Neuronal stem cell (in vitro differentiated cells): ENCODE measurements at regions not wholly inside any gene's neighbourhood (a gene's known extent, or its start where the extent isn't known, plus 50 kb on each side); places are given as distances from the start of the nearest gene placed in this dataset.

Experiments
- DNase-seq: peaks from one replicate; pipeline ENCODE4 v3.0.0-alpha.2; 2013; ENCODE audit warnings: low spot score
- H2AFZ ChIP-seq: one replicate; pipeline ENCODE4 v1.6.1; 2013; ENCODE audit warnings: mild to moderate bottlenecking, low read length, inconsistent platforms
- H2AK5ac ChIP-seq: 2 replicates; pipeline ENCODE4 v1.6.1; 2013; ENCODE audit warnings: low read depth, mild to moderate bottlenecking, inconsistent platforms, low read length, moderate library complexity, mixed read lengths
- H2BK120ac ChIP-seq: 2 replicates; pipeline ENCODE4 v1.6.1; 2013; ENCODE audit warnings: low read depth, mild to moderate bottlenecking, inconsistent platforms, low read length, moderate library complexity, mixed read lengths
- H2BK12ac ChIP-seq: one replicate; pipeline ENCODE4 v1.6.1; 2013; ENCODE audit warnings: low read length, inconsistent platforms
- H2BK15ac ChIP-seq: 2 replicates; pipeline ENCODE4 v1.6.1; 2013; ENCODE audit warnings: mild to moderate bottlenecking, low read length, inconsistent platforms, mixed read lengths
- H2BK5ac ChIP-seq: one replicate; pipeline ENCODE4 v1.6.1; 2013; ENCODE audit warnings: inconsistent platforms, mild to moderate bottlenecking, low read length, moderate library complexity
- H3K14ac ChIP-seq: one replicate; pipeline ENCODE4 v1.6.1; 2013; ENCODE audit warnings: low read length, inconsistent platforms
- H3K18ac ChIP-seq: 2 replicates; pipeline ENCODE4 v1.6.1; 2013; ENCODE audit warnings: low read length, inconsistent platforms
- H3K23ac ChIP-seq: 2 replicates; pipeline ENCODE4 v1.6.1; 2013; ENCODE audit warnings: low read depth, mild to moderate bottlenecking, mixed read lengths, low read length, inconsistent platforms; ENCODE audit not compliant: poor library complexity
- H3K27ac ChIP-seq: replicated peaks from 3 replicates; pipeline ENCODE4 v1.5.1; 2013; ENCODE audit warnings: low read length, inconsistent platforms
- H3K27me3 ChIP-seq, 3 experiments: 2 replicates each; pipeline ENCODE4 v1.6.1; 2013; ENCODE audit warnings: low read length in 3 of 3, mild to moderate bottlenecking in 2 of 3, inconsistent platforms in 1 of 3, low read depth in 1 of 3, mixed read lengths in 1 of 3, moderate library complexity in 1 of 3; ENCODE audit not compliant: control insufficient read depth in 3 of 3, insufficient read depth in 3 of 3
- H3K36me3 ChIP-seq, 2 donors: replicated peaks in 1 of 2; 2 replicates each; pipeline ENCODE4 v1.6.1; 2013; ENCODE audit warnings: low read length in 2 of 2; ENCODE audit not compliant: control insufficient read depth in 2 of 2, insufficient read depth in 2 of 2
- H3K4ac ChIP-seq: 2 replicates; pipeline ENCODE4 v1.6.1; 2013; ENCODE audit warnings: inconsistent platforms, mild to moderate bottlenecking, low read length, moderate library complexity
- H3K4me1 ChIP-seq, 2 donors: 1 replicate in 1 of 2; 2 replicates in 1 of 2; pipeline ENCODE4 v1.6.1; 2013; ENCODE audit warnings: low read length in 2 of 2, low read depth in 1 of 2; ENCODE audit not compliant: control insufficient read depth in 2 of 2, insufficient read depth in 1 of 2
- H3K4me2 ChIP-seq: one replicate; pipeline ENCODE4 v1.6.1; 2013; ENCODE audit warnings: mild to moderate bottlenecking, low read length, inconsistent platforms; ENCODE audit not compliant: insufficient read depth, poor library complexity, severe bottlenecking
- H3K4me3 ChIP-seq, 2 donors: 2 replicates each; pipeline ENCODE4 v1.5.1; 2013; ENCODE audit warnings: low read length in 2 of 2, mild to moderate bottlenecking in 2 of 2, inconsistent platforms in 1 of 2, moderate library complexity in 1 of 2
- H3K79me1 ChIP-seq: one replicate; pipeline ENCODE4 v1.6.1; 2013; ENCODE audit warnings: low read depth, mild to moderate bottlenecking, inconsistent platforms, low read length, moderate library complexity
- H3K9ac ChIP-seq: one replicate; pipeline ENCODE4 v1.6.1; 2013; ENCODE audit warnings: mild to moderate bottlenecking, low read depth, low read length, inconsistent platforms; ENCODE audit not compliant: poor library complexity
- H3K9me3 ChIP-seq, 2 donors: replicated peaks in 1 of 2; 2 replicates each; pipeline versions ENCODE3 to v1.6.1; 2013; ENCODE audit warnings: low read length in 2 of 2, mild to moderate bottlenecking in 2 of 2, inconsistent platforms in 1 of 2, low read depth in 1 of 2, mixed read lengths in 1 of 2, moderate library complexity in 1 of 2; ENCODE audit not compliant: control insufficient read depth in 2 of 2, insufficient read depth in 1 of 2
- H4K8ac ChIP-seq: one replicate; pipeline ENCODE4 v1.6.1; 2013; ENCODE audit warnings: low read depth, mild to moderate bottlenecking, inconsistent platforms, low read length, moderate library complexity
- H4K91ac ChIP-seq: one replicate; pipeline ENCODE4 v1.6.1; 2013; ENCODE audit warnings: low read length, low read depth, mild to moderate bottlenecking, inconsistent platforms; ENCODE audit not compliant: poor library complexity
- WGBS, 2 donors: extraction: QIAGEN DNeasy Blood & Tissue Kit; methylation state at CpG; one replicate each; pipeline ENCODE4 v1.1.7; 2013; ENCODE audit warnings: missing lambda C conversion rate in 2 of 2, mixed read lengths in 1 of 2; ENCODE audit not compliant: insufficient read length in 2 of 2, insufficient replicate concordance in 1 of 2; ENCODE audit errors: extremely low coverage in 2 of 2; 5-methylcytosine and 5-hydroxymethylcytosine counted together

DNA sequence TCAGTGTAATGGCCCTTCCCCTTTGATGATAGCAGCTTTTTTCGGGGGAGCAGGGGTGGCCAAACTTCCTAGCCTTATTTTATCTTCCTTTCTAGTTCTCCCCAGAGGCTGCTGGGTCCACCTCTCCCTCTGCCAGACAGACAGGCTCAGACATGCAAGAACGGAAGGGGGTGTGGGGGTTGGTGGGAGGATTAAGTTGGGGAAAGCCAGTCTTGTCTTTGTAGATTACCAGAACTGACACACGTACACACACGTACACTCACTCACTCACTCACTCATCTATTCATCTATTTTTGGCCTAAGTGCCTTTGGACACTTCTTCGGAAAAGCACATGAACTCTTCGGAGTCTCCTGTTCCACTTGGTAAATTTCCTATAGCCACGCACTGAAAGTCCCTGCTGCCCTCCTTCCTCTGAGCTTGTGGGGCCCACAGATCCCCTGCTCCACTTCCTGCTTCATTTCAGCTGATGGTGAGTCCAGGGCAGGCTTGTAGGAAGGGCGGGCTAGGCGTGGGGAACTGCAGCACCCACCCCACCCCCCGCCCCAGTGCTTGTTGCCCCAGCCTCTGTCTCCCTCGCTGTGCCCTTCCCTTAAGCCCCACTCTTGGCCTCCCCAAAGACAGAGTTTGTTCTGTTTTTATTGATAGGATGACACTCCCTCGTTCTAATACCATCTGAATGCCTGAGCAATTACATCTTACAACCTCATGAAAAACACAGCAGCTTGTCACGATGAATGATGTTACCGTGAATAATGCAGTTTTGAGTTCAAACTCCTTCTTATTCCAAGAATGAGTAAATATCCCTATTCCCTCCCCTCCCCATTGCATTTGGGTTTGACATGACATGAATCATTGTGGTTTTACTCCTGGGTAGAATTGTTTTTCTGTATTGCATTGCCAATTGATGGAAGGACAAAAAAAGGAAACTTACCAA lies 60.7 kb upstream of the ATP5PO start:
- Histone ChIP-seq H3K36me3 (no peaks in the 10 kb centered on the region), H2AK5ac (no peak overlapping the region), H3K27ac (no peak overlapping the region), H2BK5ac (no peak overlapping the region), H3K4ac (no peak overlapping the region), H3K27me3 (no peaks in the 10 kb centered on the region), H3K14ac (no peak overlapping the region), H4K91ac (no peak overlapping the region), H3K23ac (no peak overlapping the region), H3K9ac (no peak overlapping the region), H3K4me2 (no peak overlapping the region), H2BK120ac (peak overlapping the region; percentile 37), H3K4me3 (no peak overlapping the region), H2BK15ac (no peak overlapping the region), H2AFZ (peak overlapping the region; percentile 80), H3K79me1 (no peaks in the 10 kb centered on the region), H4K8ac (no peak overlapping the region), H3K9me3 (peaks cover 4 to 5% of the 10 kb centered on the region in 2 donors), H3K4me1 (peaks cover 15 to 16% of the 10 kb centered on the region in 2 donors), H2BK12ac (no peak overlapping the region), H3K18ac (peak overlapping the region; percentile 87)
- no peak for DNase-seq
- WGBS, 2 donors, result no CpG with 5 or more reads among the region's 14 CpGs

DNA sequence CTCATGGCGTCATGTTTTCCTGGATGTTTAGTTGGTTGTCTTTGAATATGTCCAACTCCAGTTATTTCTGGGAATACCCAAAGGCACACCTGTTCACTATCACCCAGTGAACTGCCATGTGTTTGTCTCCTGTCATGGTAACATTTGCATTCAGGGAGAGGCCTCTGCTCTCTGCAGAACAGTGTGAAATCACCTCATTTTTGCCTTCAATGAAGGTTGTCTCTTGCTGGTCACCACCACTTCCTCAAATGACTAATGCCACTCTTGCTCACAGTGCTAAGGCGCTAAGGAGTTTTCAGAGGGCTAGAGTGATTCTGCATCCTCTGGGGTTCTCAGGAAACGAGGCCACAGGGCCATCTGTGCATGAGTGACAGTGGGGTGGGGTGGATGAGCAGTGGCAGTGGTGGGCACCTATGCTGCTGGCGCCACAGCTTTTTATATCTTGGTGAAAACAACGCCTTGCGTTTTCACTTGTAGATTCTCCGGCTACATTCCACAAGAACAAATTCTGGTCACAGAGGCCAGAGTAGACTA lies 60.0 kb upstream of the ATP5PO start:
- Histone ChIP-seq H3K14ac (no peak overlapping the region), H2AK5ac (no peak overlapping the region), H3K36me3 (no peaks in the 10 kb centered on the region), H3K18ac (peak overlapping the region; percentile 87), H3K4me1 (peaks cover 15 to 17% of the 10 kb centered on the region in 2 donors), H2BK5ac (no peak overlapping the region), H3K9me3 (peaks cover under 1 to 2% of the 10 kb centered on the region in 2 donors), H3K9ac (no peak overlapping the region), H4K8ac (peak overlapping the region; percentile 74), H3K23ac (no peak overlapping the region), H2BK15ac (peak overlapping the region; percentile 72), H4K91ac (no peak overlapping the region), H2AFZ (peak overlapping the region; percentile 80), H3K4ac (no peak overlapping the region), H3K27me3 (no peaks in the 10 kb centered on the region), H3K27ac (peak overlapping the region; percentile 24), H3K4me3 (no peak overlapping the region), H3K79me1 (no peaks in the 10 kb centered on the region), H3K4me2 (no peak overlapping the region), H2BK120ac (peak overlapping the region; percentile 37), H2BK12ac (peak overlapping the region; percentile 59)
- no peak for DNase-seq
- no CpG with 5 or more reads among the region's 7 CpGs for WGBS, 2 donors

DNA sequence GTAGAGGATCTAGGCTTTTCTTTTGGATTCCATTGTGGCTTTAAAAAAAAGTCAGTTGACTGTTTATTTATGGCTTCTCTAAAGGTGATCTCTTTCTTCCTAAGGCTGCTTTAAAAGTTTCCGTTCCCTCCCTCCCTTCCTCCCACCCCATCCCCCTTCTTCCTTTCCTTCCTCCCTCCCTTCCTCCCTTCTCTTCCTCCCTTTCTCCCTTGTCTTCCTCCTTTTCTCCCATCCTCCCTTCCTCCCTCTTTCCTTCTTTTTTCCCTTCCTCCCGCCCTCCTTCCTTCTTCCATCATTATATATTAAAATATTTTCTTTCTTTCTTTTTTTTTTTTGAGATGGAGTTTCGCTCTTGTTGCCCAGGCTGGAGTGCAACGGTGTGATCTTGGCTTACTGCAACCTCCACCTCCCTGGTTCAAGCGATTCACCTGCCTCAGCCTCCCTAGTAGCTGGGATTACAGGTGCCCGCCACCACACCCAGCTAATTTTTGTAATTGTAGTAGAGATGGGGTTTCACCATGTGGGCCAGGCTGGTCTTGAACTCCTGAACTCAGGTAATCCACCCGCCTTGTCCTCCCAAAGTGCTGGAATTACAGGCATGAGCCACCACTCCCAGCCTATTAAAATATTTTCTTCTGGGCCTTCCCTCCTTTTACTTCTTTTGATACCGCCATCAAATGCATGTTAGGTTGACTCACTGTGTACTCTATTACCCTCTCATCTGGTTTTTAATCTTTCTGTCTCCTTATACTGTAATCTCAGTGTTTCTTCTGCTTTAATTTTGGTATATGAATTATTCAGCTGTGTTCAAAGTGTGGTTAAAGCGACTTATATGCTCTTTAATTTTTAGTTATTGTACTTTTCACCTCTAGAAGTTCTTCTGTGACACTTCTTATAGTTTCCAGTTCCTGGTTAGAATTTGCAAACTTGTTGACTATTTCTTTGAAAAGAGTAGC lies 59.2 kb upstream of the ATP5PO start:
- H4K8ac ChIP-seq, result no peak overlapping the region

More for the DNA sequence above, 59.2 kb upstream of the ATP5PO start:
- Histone ChIP-seq H3K14ac (no peak overlapping the region), H2BK120ac (no peak overlapping the region), H3K9ac (no peak overlapping the region), H2BK15ac (no peak overlapping the region), H3K4me3 (no peak overlapping the region), H4K91ac (no peak overlapping the region), H2BK5ac (no peak overlapping the region), H2AFZ (no peak overlapping the region), H3K23ac (no peak overlapping the region), H3K9me3 (no peaks in the 10 kb centered on the region), H3K18ac (no peak overlapping the region), H3K36me3 (no peaks in the 10 kb centered on the region), H3K79me1 (no peaks in the 10 kb centered on the region), H3K4ac (no peak overlapping the region), H2BK12ac (no peak overlapping the region), H3K27ac (no peak overlapping the region), H3K27me3 (no peaks in the 10 kb centered on the region), H3K4me1 (peaks cover 15 to 17% of the 10 kb centered on the region in 2 donors), H2AK5ac (no peak overlapping the region), H3K4me2 (no peak overlapping the region)
- DNase-seq, result no peak
- WGBS, 2 donors, result 95% methylated on average over 1 of the region's 9 CpGs; no CpG with 5 or more reads in 1 of the 2 donors
